Loucy (cell line): ENCODE measurements at regions not wholly inside any gene's neighbourhood (a gene's known extent, or its start where the extent isn't known, plus 50 kb on each side); places are given as distances from the start of the nearest gene placed in this dataset.

Experiments
- CTCF ChIP-seq: fragments of 200-600 bp; sonication (generic); conservative IDR thresholded peaks from 2 replicates; pipeline ENCODE4 v1.5.1; 2014; ENCODE audit warnings: mild to moderate bottlenecking, antibody characterized with exemption, low read length
- EZH2phosphoT487 ChIP-seq: fragments of 200-600 bp; IDR thresholded peaks from 2 replicates; pipeline ENCODE4 v1.6.1; 2018; ENCODE audit warnings: antibody characterized with exemption, mild to moderate bottlenecking, moderate library complexity, borderline replicate concordance

GRCh38 chr6:78746457-78746856 is 120.9 kb upstream of the IRAK1BP1 start:
- TF ChIP-seq CTCF = no peak
- TF ChIP-seq EZH2phosphoT487 = no peak
